NAMALWA (cell line): ENCODE measurements at regions not wholly inside any gene's neighbourhood (a gene's known extent, or its start where the extent isn't known, plus 50 kb on each side); places are given as distances from the start of the nearest gene placed in this dataset.

ENCODE experiments used
- DNase-seq: peaks from one replicate; pipeline ENCODE4 v3.0.0-alpha.2; 2015; ENCODE audit warnings: low spot score

GRCh38 chr14:36465178-36465577, 54.9 kb downstream of the NKX2-1 start:
- no peak for DNase-seq

DNA sequence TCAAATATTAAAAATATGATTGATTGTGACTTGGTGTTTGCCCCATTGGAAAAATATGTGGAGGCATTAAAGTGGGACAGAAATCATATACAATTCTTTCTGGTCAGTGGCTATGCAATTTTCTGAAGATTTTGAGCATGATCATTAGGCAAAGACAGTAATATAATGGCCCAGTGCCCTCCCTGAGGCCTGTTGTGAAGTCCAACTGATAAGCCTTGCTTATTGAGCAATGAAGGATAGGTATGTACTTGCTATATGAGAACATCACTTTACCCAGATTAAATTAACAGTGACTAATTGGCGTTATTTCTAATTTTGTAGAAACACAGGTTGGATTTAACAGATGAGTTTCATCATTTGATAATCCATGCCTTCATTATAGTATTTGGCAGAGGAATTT, 57.1 kb downstream of the NKX2-1 start:
- DNase-seq, result no peak

DNA sequence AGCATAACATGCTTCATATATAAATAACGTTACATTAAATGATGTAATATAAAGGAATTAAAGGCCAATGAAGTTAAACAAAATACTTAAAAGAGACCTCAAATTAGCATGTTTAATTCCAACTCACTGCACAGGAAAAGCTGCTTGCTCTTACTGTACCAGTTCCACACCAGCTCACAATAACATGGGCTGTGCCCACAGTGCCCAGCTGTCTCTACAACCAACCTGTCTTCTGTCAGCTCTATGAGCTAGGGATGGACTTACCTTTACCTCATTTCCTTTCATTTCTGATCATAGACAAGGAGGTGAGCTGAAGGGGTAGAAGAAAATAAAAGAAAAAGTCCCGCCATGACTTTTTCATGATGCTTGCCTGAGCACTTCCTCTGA, 64.8 kb downstream of the NKX2-1 start:
- DNase-seq, result no peak

- DNase-seq, result no peak
Observed at GRCh38 chr14:36454599-36455240, 65.3 kb downstream of the NKX2-1 start.

DNA sequence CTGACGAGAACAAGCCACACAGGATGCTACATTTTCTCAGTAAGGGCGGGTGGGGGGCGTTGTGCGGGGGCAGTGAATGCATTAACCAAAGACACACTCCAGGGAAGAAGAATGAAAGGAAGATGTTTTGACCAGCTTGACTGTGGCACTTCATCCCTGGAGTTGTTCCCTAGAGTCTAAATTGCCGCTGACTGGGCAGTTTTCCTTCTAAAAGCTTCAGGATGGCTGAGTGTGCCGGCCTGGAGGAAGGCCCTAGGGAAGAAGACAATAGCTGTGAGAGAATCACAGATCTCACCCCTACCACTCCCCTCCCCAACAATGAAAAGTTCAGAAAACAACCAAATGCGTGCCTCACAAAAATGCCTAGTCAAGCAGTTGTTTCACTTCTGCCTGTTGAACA, 67.2 kb downstream of the NKX2-1 start:
- DNase-seq, result no peak

- DNase-seq, result no peak
Observed at GRCh38 chr14:36451310-36452065, 68.5 kb downstream of the NKX2-1 start.

DNA sequence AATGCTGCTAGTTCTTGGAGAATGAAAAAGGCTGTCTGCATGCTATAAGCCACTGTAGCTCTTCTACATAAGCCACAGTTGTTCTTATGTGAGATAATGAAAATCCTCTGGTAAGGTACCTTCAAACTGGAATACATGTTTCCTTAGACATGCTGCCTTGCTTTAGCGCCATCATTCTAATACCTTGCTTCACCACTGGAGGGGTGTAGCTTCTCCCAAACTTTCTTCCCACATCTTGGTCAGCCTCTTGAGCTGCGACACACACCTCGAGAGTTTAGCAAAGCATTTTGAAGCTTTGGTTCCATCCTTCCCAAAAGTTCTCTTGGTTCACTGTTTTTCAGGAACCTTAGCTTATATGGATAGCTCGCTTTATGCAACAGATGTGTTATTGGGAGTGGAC, 69.5 kb downstream of the NKX2-1 start:
- DNase-seq, result no peak

GRCh38 chr14:36449903-36450302, 70.1 kb downstream of the NKX2-1 start:
- no peak for DNase-seq

GRCh38 chr14:36443374-36443773, 76.7 kb downstream of the NKX2-1 start:
- no peak for DNase-seq

DNA sequence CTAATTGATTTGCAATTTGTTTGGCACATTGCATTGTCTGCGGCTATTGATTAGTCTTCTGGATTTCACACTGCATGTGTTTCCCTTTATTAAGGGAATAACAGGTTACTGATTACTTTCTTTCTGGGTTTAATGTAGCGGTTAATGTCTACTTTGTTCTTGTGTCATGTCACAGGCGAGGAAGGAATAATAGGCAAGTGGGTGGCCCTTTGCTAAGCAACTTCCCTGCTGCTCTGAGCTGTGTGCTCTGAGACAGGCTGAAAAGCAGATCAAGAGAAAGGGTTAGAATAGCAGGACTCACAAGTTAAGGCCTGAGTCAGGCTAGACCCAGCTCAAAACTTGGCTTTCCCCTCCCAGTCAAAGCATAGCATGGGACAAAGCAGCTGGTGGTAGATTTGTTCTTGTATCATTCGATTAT, 77.2 kb downstream of the NKX2-1 start:
- DNase-seq, result no peak

DNA sequence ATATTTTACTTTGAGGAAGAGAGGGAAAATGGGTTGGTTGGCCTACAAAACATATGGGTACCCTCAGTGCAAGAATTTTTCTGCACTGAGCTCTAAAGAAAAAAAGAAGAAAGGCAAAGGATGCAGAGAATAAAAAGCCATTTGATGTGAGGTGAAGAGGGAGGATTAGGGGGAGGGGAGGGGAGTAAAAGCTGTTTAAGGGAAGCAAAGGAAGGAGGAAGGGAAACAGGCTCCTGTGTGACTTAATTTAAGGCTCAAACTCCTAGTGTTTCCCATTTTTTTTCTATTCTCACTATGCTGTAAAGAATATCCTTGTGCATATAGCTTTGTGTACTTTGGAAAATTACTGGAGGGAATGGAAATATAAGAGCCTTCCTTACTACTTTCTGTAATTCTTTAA, 78.7 kb downstream of the NKX2-1 start:
- DNase-seq, result no peak

- no peak for DNase-seq
Observed at GRCh38 chr14:36439766-36440165, 80.3 kb downstream of the NKX2-1 start.

GRCh38 chr14:36438883-36439282, 81.1 kb downstream of the NKX2-1 start:
- DNase-seq, result no peak

- DNase-seq, result no peak
Observed at GRCh38 chr14:36430662-36431084, 89.4 kb downstream of the NKX2-1 start.

GRCh38 chr14:36430169-36430568, 89.9 kb downstream of the NKX2-1 start:
- no peak for DNase-seq

- DNase-seq, result no peak
Observed at GRCh38 chr14:36429692-36430091, 90.3 kb downstream of the NKX2-1 start.

DNA sequence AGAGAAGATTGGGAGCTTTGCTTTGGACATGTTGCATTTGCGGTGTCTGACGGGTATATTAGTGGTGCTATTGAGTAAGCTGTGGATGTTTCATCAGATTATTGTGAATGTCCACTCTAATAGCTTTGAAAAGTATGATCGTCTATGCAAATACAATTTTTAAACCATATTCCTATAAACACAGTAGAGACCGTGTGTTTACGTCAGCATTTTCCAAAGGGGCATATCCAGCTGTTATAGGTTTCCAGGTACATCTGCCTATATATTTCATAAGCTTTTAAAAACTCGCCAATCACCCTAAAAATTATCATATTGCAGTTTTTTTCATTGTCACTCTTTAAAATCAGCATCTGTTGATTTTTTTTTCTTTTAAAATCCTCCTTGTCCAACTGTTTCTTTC, 91.7 kb downstream of the NKX2-1 start:
- no peak for DNase-seq

GRCh38 chr14:36426836-36427235, 93.2 kb downstream of the NKX2-1 start:
- DNase-seq, result no peak

DNA sequence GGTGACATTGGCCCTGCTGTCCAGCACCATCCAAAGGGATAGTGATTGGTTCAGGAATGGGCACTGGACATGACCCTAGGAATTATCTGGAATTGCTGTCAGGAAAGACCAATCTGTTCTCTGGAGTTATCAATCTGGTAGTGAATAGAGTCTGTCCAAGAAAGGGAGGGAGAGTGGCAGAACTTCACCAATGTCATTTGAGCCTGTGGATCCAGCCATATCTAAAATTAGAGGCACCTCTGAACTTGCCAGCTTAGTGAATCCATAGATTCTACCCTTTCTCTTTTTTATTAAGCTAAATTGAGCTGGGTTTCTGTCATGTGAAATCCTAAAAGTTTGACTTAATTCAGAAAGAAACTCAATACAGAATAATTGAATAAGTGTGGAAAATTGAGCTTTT, 93.9 kb downstream of the NKX2-1 start:
- no peak for DNase-seq

DNA sequence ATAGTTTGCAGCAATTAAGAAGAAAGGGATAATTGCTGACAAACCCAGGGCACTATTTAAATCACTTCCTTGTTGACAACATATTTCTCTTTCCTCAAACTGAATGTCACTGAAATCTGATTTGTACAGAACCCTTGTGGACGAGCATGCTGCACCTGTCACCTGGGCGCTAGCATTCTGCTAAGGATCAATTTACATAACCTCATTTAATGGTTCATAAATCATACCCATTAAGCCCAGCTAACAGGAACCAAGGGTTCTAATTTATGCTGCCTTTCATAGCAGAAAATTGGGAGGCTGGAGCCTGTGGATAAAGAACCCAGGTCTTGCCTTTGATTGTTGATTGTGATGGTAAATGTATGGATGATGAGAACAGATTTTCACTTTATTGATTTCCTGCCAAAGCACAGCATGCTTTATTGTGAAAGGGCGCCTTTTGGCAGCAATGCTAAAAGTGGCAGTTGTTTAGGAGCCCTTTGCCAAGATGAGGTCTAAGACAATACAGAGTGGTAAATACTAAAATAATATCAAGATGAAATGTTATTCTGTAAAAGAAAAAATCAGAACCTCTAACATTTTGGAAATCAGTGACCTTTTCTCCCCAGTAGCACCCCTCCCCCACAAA, 95.4 kb downstream of the NKX2-1 start:
- no peak for DNase-seq

DNA sequence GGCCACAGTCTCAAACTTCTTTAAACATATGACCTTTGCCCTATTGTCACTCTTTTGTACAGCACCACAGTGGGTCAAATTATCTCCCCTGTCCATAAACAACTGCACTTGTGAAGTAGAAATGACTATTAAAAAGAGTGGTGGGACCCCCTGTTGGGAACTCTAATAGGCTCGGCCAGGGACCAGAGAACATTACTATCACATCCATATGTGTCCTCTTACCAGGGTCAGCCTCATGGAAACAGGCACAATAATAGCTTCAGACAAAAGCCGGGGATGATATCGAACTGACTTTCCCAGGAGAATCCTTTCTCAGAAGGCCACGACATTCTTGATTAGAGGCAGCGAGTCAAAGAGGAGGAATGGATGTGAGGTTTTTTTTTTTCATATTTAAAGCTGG, 96.6 kb downstream of the NKX2-1 start:
- DNase-seq, result no peak

DNA sequence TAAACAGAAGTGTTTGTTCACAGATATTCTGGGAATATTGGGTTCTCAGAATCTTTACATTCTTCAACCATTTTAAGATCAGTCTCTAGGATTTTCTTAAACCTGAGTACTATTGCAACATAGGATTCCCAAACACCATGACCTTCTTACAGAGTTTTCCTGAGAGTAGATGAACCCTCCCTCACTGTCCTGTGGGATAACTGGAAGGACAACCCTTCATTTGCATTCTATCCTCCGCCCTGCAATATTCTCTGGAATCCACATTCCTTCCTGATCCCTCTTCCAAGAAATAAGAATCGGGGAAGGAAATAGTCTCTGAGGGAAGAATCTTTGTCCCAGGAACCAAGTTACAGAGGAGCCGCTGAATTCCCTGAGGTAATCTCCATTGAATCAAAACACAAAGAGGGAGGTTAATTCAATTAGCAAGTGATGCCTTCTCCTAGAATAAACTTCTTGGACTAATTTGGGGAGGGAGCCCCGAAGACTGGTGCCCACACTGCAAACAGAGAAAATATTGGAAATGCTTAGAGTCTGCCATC, 99.8 kb upstream of the MBIP start:
- no peak for DNase-seq

DNA sequence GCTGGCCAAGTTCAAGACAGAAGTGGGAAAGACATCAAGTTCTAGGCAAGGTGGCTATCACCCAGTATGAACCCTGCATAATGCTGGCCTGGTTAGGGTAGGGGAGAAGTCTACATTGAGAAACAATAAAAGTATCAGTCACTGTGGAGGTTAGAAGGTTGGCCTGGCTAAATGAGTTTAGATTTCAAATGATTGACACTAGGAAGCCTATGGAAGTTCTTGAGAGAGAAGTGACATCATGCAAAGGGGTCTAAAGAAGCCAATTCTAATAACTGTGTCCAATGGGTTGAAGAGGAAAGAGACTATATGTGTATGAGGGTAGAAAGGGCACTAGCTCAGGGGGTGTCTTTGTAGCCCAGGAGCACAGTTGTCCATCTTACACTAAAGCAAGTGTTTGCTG, 98.5 kb upstream of the MBIP start:
- no peak for DNase-seq
